H1 (cell line): ENCODE measurements at regions not wholly inside any gene's neighbourhood (a gene's known extent, or its start where the extent isn't known, plus 50 kb on each side); places are given as distances from the start of the nearest gene placed in this dataset.

Experiments used
- CTCF ChIA-PET: fragments of 300-600 bp; sonication (Branson Sonifier 250); formaldehyde crosslinking; loops from one replicate; lab custom pipeline; 2021; ENCODE audit not compliant: partially characterized antibody; lab: Charles Lee
- POLR2A ChIA-PET: fragments of 300-600 bp; sonication (Branson Sonifier 250); formaldehyde crosslinking; loops from one replicate; lab custom pipeline; 2021; ENCODE audit warnings: inconsistent platforms; ENCODE audit not compliant: partially characterized antibody; lab: Charles Lee
- DNase-seq, 2 experiments: peaks; one replicate each; pipeline versions ENCODE4 v3.0.0 to v3.0.0-alpha.2; 2010 to 2022; ENCODE audit warnings: low spot score in 2 of 2, low read depth in 1 of 2, mixed read lengths in 1 of 2
- FAIRE-seq: peaks from 2 replicates; lab custom pipeline; 2011; peaks lifted over from hg19 to GRCh38; lab: Jason Lieb, UNC
- H2AFZ ChIP-seq: 2 replicates; pipeline ENCODE4 v1.8.1; 2012; ENCODE audit warnings: low read length, inconsistent platforms
- H2AK5ac ChIP-seq: 2 replicates; pipeline ENCODE4 v1.6.1; 2013; ENCODE audit warnings: low read depth, low read length
- H2BK120ac ChIP-seq: replicated peaks from 2 replicates; pipeline ENCODE3; 2013; ENCODE audit warnings: low read depth, low read length, inconsistent platforms
- H2BK12ac ChIP-seq: 2 replicates; pipeline ENCODE4 v1.6.1; 2013; ENCODE audit warnings: low read depth, low read length
- H2BK15ac ChIP-seq: 2 replicates; pipeline ENCODE4 v1.6.1; 2013; ENCODE audit warnings: low read length
- H2BK20ac ChIP-seq: 2 replicates; pipeline ENCODE4 v1.6.1; 2013; ENCODE audit warnings: low read length
- H2BK5ac ChIP-seq: 2 replicates; pipeline ENCODE4 v1.6.1; 2013; ENCODE audit warnings: low read depth, low read length
- H3K14ac ChIP-seq: 2 replicates; pipeline ENCODE4 v1.6.1; 2013; ENCODE audit warnings: inconsistent platforms; ENCODE audit not compliant: insufficient read length
- H3K18ac ChIP-seq: 2 replicates; pipeline ENCODE4 v1.6.1; 2013; ENCODE audit warnings: low read length; ENCODE audit errors: extremely low read depth
- H3K23ac ChIP-seq: 2 replicates; pipeline ENCODE4 v1.6.1; 2013; ENCODE audit warnings: inconsistent platforms; ENCODE audit not compliant: insufficient read length
- H3K23me2 ChIP-seq: 2 replicates; pipeline ENCODE4 v1.6.1; 2013; ENCODE audit warnings: low read depth, low read length
- H3K27ac ChIP-seq: 2 replicates; pipeline ENCODE4 v1.6.1; 2011; ENCODE audit warnings: low read depth, low read length, inconsistent platforms
- H3K27me3 ChIP-seq, 4 experiments: replicated peaks in 1 of 4; 1 replicate in 1 of 4; 2 replicates in 3 of 4; pipeline versions ENCODE4 v1.6.1 to v1.8.1; 2011 to 2013; ENCODE audit warnings: low read length in 3 of 4, mild to moderate bottlenecking in 3 of 4, inconsistent platforms in 2 of 4, mixed read lengths in 2 of 4, moderate library complexity in 1 of 4; ENCODE audit not compliant: control insufficient read depth in 3 of 4, insufficient read depth in 3 of 4; ENCODE audit errors: extremely low read depth in 1 of 4
- H3K36me3 ChIP-seq, 4 experiments: 2 replicates each; pipeline versions ENCODE4 v1.6.1 to v1.8.1; 2011 to 2013; ENCODE audit warnings: mild to moderate bottlenecking in 4 of 4, low read length in 3 of 4, moderate library complexity in 2 of 4, control low read depth in 1 of 4, inconsistent platforms in 1 of 4; ENCODE audit not compliant: insufficient read depth in 4 of 4, control insufficient read depth in 2 of 4
- H3K4ac ChIP-seq: replicated peaks from 2 replicates; pipeline ENCODE3; 2013; ENCODE audit warnings: low read length, low read depth, mixed read lengths, inconsistent platforms; ENCODE audit not compliant: insufficient read length
- H3K4me1 ChIP-seq, 4 experiments: replicated peaks in 1 of 4; 1 replicate in 1 of 4; 2 replicates in 3 of 4; pipeline versions ENCODE4 v1.6.1 to v1.8.1; 2011 to 2013; ENCODE audit warnings: low read length in 3 of 4, inconsistent platforms in 2 of 4, mixed read lengths in 1 of 4; ENCODE audit not compliant: insufficient read depth in 4 of 4, control insufficient read depth in 3 of 4
- H3K4me2 ChIP-seq, 2 experiments: 2 replicates each; pipeline versions ENCODE4 v1.6.1 to v1.8.1; 2011 to 2013; ENCODE audit warnings: low read depth in 2 of 2, low read length in 2 of 2, control low read depth in 1 of 2, inconsistent platforms in 1 of 2, mild to moderate bottlenecking in 1 of 2; ENCODE audit not compliant: insufficient read depth in 1 of 2
- H3K4me3 ChIP-seq, 4 experiments: fragments of 200-600, 300-600 bp in 1 of 4; sonication (generic), shearing (Covaris generic), sonication (Bioruptor Twin) in 1 of 4; 2 replicates each; pipeline versions ENCODE4 v1.5.1 to v1.8.1; 2011 to 2016; ENCODE audit warnings: low read length in 4 of 4, low read depth in 3 of 4, control low read depth in 2 of 4, inconsistent platforms in 2 of 4, mild to moderate bottlenecking in 2 of 4, mixed read lengths in 1 of 4, moderate library complexity in 1 of 4; ENCODE audit not compliant: insufficient read depth in 2 of 4; ENCODE audit errors: extremely low read depth in 1 of 4
- H3K56ac ChIP-seq: replicated peaks from 2 replicates; pipeline ENCODE3; 2013; ENCODE audit warnings: low read depth, mild to moderate bottlenecking, mixed read lengths, low read length, inconsistent platforms; ENCODE audit not compliant: insufficient read length
- H3K79me1 ChIP-seq: 2 replicates; pipeline ENCODE4 v1.6.1; 2013; ENCODE audit warnings: low read depth, low read length, control low read depth
- H3K79me2 ChIP-seq, 2 experiments: 2 replicates each; pipeline versions ENCODE4 v1.6.1 to v1.8.1; 2012 to 2013; ENCODE audit warnings: low read length in 2 of 2, mild to moderate bottlenecking in 2 of 2, inconsistent platforms in 1 of 2; ENCODE audit not compliant: insufficient read depth in 2 of 2, control insufficient read depth in 1 of 2
- H3K9ac ChIP-seq, 4 experiments: replicated peaks in 1 of 4; 1 replicate in 1 of 4; 2 replicates in 3 of 4; pipeline versions ENCODE4 v1.6.1 to v1.8.1; 2011 to 2013; ENCODE audit warnings: low read depth in 3 of 4, low read length in 3 of 4, control low read depth in 2 of 4, mild to moderate bottlenecking in 2 of 4, moderate library complexity in 2 of 4, inconsistent platforms in 1 of 4; ENCODE audit errors: extremely low read depth in 1 of 4
- H3K9me3 ChIP-seq, 2 experiments: 2 replicates each; pipeline versions ENCODE4 v1.6.1 to v1.8.1; 2012 to 2013; ENCODE audit warnings: mild to moderate bottlenecking in 2 of 2, moderate library complexity in 2 of 2, control low read depth in 1 of 2, inconsistent platforms in 1 of 2, low read depth in 1 of 2, low read length in 1 of 2, mixed read lengths in 1 of 2; ENCODE audit not compliant: insufficient read depth in 2 of 2
- H4K20me1 ChIP-seq, 2 experiments: replicated peaks in 1 of 2; 2 replicates each; pipeline versions ENCODE3 to v1.8.1; 2011 to 2013; ENCODE audit warnings: inconsistent platforms in 2 of 2, low read length in 2 of 2, mild to moderate bottlenecking in 1 of 2; ENCODE audit not compliant: insufficient read depth in 2 of 2, control insufficient read depth in 1 of 2
- H4K5ac ChIP-seq: 2 replicates; pipeline ENCODE4 v1.6.1; 2013; ENCODE audit warnings: low read length, low read depth, mixed read lengths, inconsistent platforms; ENCODE audit not compliant: insufficient read length
- H4K8ac ChIP-seq: 2 replicates; pipeline ENCODE4 v1.8.0; 2013; ENCODE audit warnings: mild to moderate bottlenecking, moderate library complexity, low read length, inconsistent platforms; ENCODE audit not compliant: insufficient read depth; ENCODE audit errors: extremely low read depth
- H4K91ac ChIP-seq: replicated peaks from 2 replicates; pipeline ENCODE3; 2013; ENCODE audit warnings: low read length, mixed read lengths, inconsistent platforms; ENCODE audit not compliant: insufficient read length
- HDAC2 ChIP-seq, 2 experiments: fragments of 300-600 bp in 1 of 2; sonication (generic) in 1 of 2; IDR thresholded peaks; 2 replicates each; pipeline ENCODE4 v1.6.1; 2011 to 2012; ENCODE audit warnings: low read depth in 2 of 2, low read length in 2 of 2, mild to moderate bottlenecking in 2 of 2, moderate library complexity in 2 of 2, borderline replicate concordance in 1 of 2, inconsistent platforms in 1 of 2
- USF2 ChIP-seq: IDR thresholded peaks from 2 replicates; pipeline ENCODE4 v1.6.1; 2011; ENCODE audit warnings: low read length, improper control_type of control experiment
- WGBS, 2 experiments: shearing (Covaris generic) in 1 of 2; methylation state at CpG; one replicate each; pipeline versions ENCODE4 v1.1.6 to v1.1.7; 2013 to 2015; ENCODE audit warnings: low lambda C conversion rate in 2 of 2, mixed read lengths in 2 of 2, inconsistent platforms in 1 of 2, low coverage in 1 of 2, missing lambda C conversion rate in 1 of 2; ENCODE audit not compliant: insufficient replicate concordance in 2 of 2, insufficient coverage in 1 of 2, insufficient read length in 1 of 2; ENCODE audit errors: extremely low coverage in 1 of 2, missing lambda C conversion rate in 1 of 2; 5-methylcytosine and 5-hydroxymethylcytosine counted together

GRCh38 chr22:46031557-46031956, 54.6 kb upstream of the WNT7B start:
- CTCF ChIA-PET, result interaction anchor here (0.7 to 3.8 kb wide), 8 partner anchors 10 to 97 kb away, joined by 3 to 24 read pairs (median 3); no protein-coding TSS in a partner anchor

More at GRCh38 chr22:46031557-46031956, 54.6 kb upstream of the WNT7B start:
- H3K27ac ChIP-seq, result no peak overlapping the region
- POLR2A ChIA-PET, result interaction anchor here (1.1 kb wide), 1 partner anchor 13 kb away, joined by 4 read pairs; no protein-coding TSS in a partner anchor
- H3K79me2 ChIP-seq, result no peaks in the 10 kb centered on the region
- H2BK15ac ChIP-seq, result no peak overlapping the region
- no peak overlapping the region for H3K9ac ChIP-seq
- 50% methylated on average over 1 of the region's 2 CpGs; no CpG with 5 or more reads in 1 of the 2 experiments for WGBS, 2 experiments
- H3K18ac ChIP-seq, result no peak overlapping the region
- FAIRE-seq (no peak), DNase-seq (no peak)
- H3K14ac ChIP-seq, result no peak overlapping the region
- no peak overlapping the region for H4K8ac ChIP-seq
- no peaks in the 10 kb centered on the region for H3K36me3 ChIP-seq
- H2BK5ac ChIP-seq, result 0 out of 2 replicates have a peak overlapping the region, but pooled peaks have one; percentile 12
- H2AFZ ChIP-seq, result no peak overlapping the region
- H2BK120ac ChIP-seq, result no peak overlapping the region
- H2BK12ac ChIP-seq, result no peak overlapping the region
- H4K5ac ChIP-seq, result no peak overlapping the region
- H2AK5ac ChIP-seq, result no peak overlapping the region
- no peak overlapping the region for H3K4ac ChIP-seq
- TF ChIP-seq HDAC2 (IDR thresholded peaks at IDR 0.05; ENCODE audit: borderline replicate concordance in 1 of 2, low read depth in 2 of 2, low read length in 2 of 2) (0 out of 4 replicates have a peak, but pooled peaks of 1 of the 2 experiments have one; percentile 11), USF2 (no peak)
- peaks cover 8 to 22% (median 19%) of the 10 kb centered on the region in 4 experiments for H3K27me3 ChIP-seq
- 0 out of 4 replicates have a peak overlapping the region, but pooled peaks of 1 of the 2 experiments have one; percentile 24 for H3K4me2 ChIP-seq
- no peak overlapping the region for H2BK20ac ChIP-seq
- H3K9me3 ChIP-seq, result no peaks in the 10 kb centered on the region
- no peak overlapping the region for H4K91ac ChIP-seq
- peaks cover 0 to 28% (median 14%) of the 10 kb centered on the region in 4 experiments; a peak in 6 of 7 replicates for H3K4me1 ChIP-seq
- H3K23ac ChIP-seq, result no peak overlapping the region
- H3K23me2 ChIP-seq, result peaks cover 8% of the 10 kb centered on the region
- H3K79me1 ChIP-seq, result no peaks in the 10 kb centered on the region
- H4K20me1 ChIP-seq, result no peaks in the 10 kb centered on the region
- H3K4me3 ChIP-seq, result no peak overlapping the region
- no peak overlapping the region for H3K56ac ChIP-seq
